Fibroblast of pulmonary artery (primary cell): ENCODE measurements at regions not wholly inside any gene's neighbourhood (a gene's known extent, or its start where the extent isn't known, plus 50 kb on each side); places are given as distances from the start of the nearest gene placed in this dataset.

Experiments used
- DNase-seq: peaks from one replicate; pipeline ENCODE4 v3.0.0-alpha.2; 2010; ENCODE audit warnings: low read depth
- H3K4me3 ChIP-seq: replicated peaks from 2 replicates; pipeline ENCODE4 v1.5.1; 2011; ENCODE audit warnings: low read depth, mild to moderate bottlenecking, control low read depth, low read length, moderate library complexity
- CTCF ChIP-seq: IDR thresholded peaks from 2 replicates; pipeline ENCODE4 v1.5.1; 2011; ENCODE audit warnings: mild to moderate bottlenecking, control low read depth, low read length, inconsistent platforms; ENCODE audit errors: missing control alignments

GRCh38 chr16:73220836-73221235 lies 172.9 kb upstream of the ZFHX3 start:
- DNase-seq, result no peak
- TF ChIP-seq CTCF, result no peak
- H3K4me3 ChIP-seq, result no peak overlapping the region

- DNase-seq, result no peak
- peak; percentile 15 for TF ChIP-seq CTCF
- H3K4me3 ChIP-seq, result no peak overlapping the region
Measured at GRCh38 chr16:73219176-73219575, 171.2 kb upstream of the ZFHX3 start.

- no peak overlapping the region for H3K4me3 ChIP-seq
- peak; percentile 20 for TF ChIP-seq CTCF
- DNase-seq, result no peak
Measured at GRCh38 chr16:73217654-73218053, 169.7 kb upstream of the ZFHX3 start.

GRCh38 chr16:73216932-73217331 lies 169.0 kb upstream of the ZFHX3 start:
- DNase-seq, result no peak
- TF ChIP-seq CTCF, result no peak
- H3K4me3 ChIP-seq, result no peak overlapping the region

- H3K4me3 ChIP-seq, result no peak overlapping the region
- no peak for DNase-seq
- no peak for TF ChIP-seq CTCF
Measured at GRCh38 chr16:73215678-73216377, 167.9 kb upstream of the ZFHX3 start.

- H3K4me3 ChIP-seq, result no peak overlapping the region
- no peak for TF ChIP-seq CTCF
- peak; percentile 42 for DNase-seq
Measured at GRCh38 chr16:73214825-73215677, 167.1 kb upstream of the ZFHX3 start.
